H1 (cell line): ENCODE measurements at regions not wholly inside any gene's neighbourhood (a gene's known extent, or its start where the extent isn't known, plus 50 kb on each side); places are given as distances from the start of the nearest gene placed in this dataset.

Source experiments
- GABPA ChIP-seq: IDR thresholded peaks from 2 replicates; pipeline ENCODE4 v1.6.1; 2011; ENCODE audit warnings: mild to moderate bottlenecking, low read length, moderate library complexity, borderline replicate concordance; ENCODE audit not compliant: insufficient read depth
- POU5F1 ChIP-seq: IDR thresholded peaks from 2 replicates; pipeline ENCODE4 v1.6.1; 2011; ENCODE audit warnings: low read depth, mild to moderate bottlenecking, low read length, moderate library complexity
- RXRA ChIP-seq: IDR thresholded peaks from 2 replicates; pipeline ENCODE4 v1.6.1; 2011; ENCODE audit warnings: low read depth, mild to moderate bottlenecking, low read length, moderate library complexity; ENCODE audit not compliant: insufficient read depth
- SIN3A ChIP-seq, 2 experiments: IDR thresholded peaks in 1 of 2; conservative IDR thresholded peaks in 1 of 2; 2 replicates each; pipeline ENCODE4 v1.6.1; 2011 to 2012; ENCODE audit warnings: low read length in 2 of 2, improper control_type of control experiment in 1 of 2, low read depth in 1 of 2, mild to moderate bottlenecking in 1 of 2
- TCF12 ChIP-seq: IDR thresholded peaks from 2 replicates; pipeline ENCODE4 v1.6.1; 2011; ENCODE audit warnings: low read depth, mild to moderate bottlenecking, low read length

DNA sequence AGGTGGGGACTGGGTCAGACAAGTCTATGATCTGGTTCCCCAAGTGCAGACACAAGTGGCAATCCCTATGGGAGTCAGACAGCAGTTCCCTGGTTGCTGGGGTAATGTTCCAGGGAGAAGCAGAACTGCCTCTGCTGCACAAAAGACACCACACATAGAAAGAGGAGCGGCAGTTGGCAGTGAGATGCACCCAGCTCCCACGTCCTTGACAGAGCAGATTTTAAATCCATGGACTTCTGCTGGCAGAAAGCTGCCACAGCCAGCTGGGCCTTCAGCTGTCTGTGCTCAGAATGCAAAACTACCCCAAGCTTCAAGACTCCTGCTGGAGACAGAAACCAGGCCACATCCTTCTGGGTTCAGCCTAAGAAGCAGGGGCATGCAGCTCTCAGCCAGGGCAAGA lies 147.2 kb downstream of the ETAA1 start (continued):
- TF ChIP-seq GABPA, result no peak
- TF ChIP-seq RXRA, result no peak
- no peak for TF ChIP-seq SIN3A (conservative IDR thresholded peaks at IDR 0.05 in 1 of 2, IDR thresholded peaks at IDR 0.05 in 1 of 2; ENCODE audit: low read depth in 1 of 2, low read length in 2 of 2)
- TF ChIP-seq POU5F1, result no peak
- no peak for TF ChIP-seq TCF12
